ENCODE measurements at regions not wholly inside any gene's neighbourhood (a gene's known extent, or its start where the extent isn't known, plus 50 kb on each side); places are given as distances from the start of the nearest gene placed in this dataset.

DNA sequence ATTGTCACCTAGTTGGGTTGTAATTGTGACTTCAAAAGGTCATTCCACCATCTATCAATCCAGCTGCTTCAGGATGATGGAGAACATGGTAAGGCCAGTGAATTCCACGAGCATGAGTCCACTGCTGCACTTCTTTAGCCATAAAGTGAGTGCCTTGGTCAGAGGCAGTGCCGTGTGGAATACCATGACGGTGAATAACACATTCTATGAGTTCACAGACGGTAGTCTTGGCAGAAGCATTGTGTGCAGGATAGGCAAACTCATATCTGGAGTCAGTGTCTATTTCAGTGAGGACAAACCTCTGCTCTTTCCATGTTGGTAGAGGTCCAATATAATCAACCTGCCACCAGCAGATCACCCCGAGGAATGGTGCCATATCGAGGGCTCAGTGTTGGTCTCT is 650.9 kb downstream of the KCNJ2 start:
- no peak for DNase-seq

DNA sequence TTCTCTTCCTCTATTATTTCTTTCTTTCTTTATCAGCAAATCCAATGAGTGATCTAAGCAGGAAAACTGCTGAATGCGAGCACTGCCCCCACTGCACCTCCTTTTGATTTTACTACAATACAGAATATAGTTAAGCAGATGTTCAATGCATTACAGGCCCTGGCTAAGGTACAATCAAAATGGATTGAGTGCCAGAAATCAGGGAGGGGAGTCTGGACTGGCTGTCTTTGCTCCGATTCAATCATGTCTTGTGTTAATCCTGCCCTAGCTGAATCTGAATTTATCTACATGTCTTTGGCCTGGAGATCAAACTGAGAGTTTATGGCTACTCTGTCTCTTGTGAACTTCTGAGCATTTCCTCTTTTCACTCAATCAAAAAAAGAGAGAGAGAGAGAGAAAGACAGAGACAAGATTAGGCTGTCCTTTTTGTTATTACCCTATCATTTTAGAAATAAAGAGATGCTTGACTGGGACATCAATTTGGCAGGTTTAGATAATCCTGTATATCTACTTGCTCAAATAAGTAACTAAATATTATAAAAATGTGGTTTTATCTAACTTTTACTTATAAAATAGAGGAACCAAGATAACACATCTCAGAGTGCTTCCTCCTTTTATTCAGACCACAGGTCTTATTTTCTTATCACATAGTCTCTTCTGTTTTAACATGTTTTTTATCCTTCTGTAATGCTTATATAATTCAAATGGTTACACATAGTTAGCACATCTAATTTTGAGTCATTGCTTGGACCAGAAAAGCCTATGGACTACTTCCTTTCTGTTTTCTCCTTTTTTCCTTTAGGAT is 656.2 kb downstream of the KCNJ2 start:
- no peak for DNase-seq

DNA sequence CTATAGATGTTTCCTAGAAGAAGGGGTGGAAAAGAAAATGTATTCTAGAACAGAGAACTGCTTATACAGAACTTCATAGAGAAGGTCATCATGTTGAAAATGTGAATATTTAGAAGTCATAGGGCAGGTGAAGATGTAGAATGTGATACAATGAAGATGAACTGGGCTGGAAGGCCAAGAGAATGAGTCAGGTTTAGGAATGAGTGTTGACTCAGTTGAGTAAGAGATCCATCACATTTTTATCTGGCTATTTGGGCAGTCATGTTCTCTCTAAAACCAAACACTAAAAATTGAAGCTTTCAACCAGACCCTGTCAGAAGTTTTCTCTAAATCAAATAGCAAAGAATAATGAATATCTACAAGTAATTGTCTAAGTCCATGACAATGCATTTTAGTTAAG is 660.5 kb downstream of the KCNJ2 start:
- DNase-seq = no peak

DNA sequence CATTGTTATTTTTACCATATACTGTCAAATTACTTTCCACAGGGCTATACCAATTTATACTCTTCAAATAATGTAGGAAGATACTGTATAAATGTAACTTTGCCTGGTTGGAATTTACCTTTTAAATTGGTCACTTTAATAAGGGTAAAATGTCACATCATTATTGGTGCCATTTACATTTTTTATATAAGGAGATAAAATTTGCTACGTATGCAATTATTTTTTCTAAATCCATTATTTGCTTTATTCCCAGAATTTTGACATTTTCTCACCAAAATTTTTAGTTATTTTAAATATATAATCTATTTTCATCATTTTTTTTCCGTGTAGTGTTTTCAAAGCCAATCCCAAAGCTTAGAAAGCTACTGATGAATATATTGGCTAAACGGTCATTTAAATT is 664.7 kb downstream of the KCNJ2 start:
- no peak for DNase-seq

DNA sequence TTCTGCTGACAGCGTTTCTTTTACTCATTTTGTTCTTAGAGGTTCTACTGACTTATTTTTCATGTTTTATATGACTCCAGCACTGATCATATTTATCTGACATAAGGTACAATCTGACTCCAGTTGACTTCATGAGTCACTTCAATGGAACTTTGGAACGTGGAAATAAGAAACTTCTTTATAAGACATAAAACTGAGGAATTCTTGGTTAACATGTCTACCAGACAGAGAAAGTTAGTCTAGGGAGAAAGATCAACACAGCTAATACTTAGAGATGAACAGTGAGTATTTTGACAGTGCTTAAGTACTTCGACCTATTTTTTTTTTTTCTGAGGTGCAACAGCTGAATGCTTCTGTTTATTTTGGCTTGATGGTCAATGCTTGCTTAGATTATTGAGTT is 679.5 kb downstream of the KCNJ2 start:
- no peak for DNase-seq

DNA sequence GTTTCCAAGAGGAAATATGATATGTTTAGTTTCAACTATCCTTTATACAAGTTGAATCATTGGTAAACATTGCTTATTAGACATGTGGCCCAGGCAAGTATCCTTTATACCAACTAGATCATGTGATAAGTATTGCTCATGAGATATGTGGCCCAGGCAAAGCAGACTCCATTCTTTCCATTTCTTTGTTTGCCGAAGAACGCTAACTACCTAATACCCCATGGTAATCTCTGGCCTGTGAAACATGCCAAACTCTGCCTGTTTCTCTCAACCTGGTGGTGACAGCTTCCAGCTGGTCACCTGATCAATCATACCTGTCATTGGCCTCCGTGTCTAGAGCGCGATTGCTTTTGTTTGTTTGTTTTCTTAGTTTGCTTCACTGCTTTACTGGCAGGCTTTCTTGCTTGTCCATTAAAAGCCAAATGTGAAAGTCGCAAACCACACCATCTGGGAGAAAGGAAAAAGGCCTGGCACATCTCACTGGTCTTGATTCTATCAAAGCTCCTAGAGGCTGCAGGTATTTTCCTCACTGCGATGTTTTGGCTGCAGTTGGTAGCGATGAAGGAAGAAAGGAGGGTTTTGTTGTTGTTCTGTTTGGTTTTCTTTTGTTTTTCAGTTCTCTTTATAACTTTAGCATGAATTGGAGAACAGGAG is 686.2 kb downstream of the KCNJ2 start:
- DNase-seq = peak; percentile 17

DNA sequence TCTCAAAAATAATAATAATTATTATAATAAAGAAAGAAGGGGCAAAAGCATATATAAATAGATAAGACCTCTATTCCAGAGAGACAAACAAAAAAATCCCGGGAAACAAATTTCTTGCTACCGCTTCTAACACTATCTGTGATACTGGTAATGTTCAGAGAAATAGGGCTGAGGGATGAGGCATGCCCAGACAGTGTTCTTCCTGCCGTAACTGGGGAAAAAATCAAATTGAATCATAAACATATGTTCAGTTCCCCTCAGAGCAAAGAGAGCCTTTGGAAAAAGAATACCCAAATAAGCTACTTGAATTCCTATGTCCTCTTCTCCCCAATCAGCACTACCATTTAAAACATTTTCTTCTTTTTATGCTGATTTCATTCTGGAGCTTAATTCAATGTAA is 688.0 kb downstream of the KCNJ2 start:
- no peak for DNase-seq

DNA sequence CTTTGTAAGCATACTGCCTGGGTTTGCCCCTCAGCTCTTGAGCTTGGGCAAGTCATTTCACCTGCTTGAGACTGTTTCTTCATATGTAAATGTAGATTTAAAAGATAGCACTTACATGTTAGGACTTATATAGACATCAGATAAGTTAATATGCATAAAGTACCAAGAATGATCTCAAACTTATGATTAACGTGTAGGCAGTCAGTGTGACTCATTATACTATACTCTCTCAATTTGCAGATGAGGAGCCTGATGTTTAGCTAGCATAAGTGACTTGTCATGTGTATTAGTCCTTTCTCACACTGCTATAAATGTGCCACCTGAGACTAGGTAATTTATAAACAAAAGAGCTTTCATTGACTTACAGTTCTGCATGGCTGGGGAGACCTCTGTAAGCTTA is 690.5 kb downstream of the KCNJ2 start:
- no peak for DNase-seq

DNA sequence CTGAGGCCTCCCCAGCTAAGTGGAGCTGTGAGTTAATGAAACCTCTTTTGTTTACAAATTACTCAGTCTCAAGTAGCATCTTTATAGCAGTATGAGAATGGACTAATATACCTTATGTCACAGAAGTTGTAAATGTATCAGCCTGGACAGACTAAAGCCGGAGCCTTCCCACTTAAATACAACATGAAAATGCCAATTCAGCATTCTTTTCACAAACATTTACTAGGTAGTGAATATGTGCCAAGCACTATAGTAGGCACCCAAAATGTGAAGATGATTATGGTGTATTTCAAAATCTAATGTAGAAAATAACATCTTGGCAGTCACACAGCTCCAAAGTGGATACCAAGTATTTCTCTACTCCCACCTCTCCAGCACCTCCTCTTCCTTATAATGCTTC is 693.0 kb downstream of the KCNJ2 start:
- DNase-seq = no peak

DNA sequence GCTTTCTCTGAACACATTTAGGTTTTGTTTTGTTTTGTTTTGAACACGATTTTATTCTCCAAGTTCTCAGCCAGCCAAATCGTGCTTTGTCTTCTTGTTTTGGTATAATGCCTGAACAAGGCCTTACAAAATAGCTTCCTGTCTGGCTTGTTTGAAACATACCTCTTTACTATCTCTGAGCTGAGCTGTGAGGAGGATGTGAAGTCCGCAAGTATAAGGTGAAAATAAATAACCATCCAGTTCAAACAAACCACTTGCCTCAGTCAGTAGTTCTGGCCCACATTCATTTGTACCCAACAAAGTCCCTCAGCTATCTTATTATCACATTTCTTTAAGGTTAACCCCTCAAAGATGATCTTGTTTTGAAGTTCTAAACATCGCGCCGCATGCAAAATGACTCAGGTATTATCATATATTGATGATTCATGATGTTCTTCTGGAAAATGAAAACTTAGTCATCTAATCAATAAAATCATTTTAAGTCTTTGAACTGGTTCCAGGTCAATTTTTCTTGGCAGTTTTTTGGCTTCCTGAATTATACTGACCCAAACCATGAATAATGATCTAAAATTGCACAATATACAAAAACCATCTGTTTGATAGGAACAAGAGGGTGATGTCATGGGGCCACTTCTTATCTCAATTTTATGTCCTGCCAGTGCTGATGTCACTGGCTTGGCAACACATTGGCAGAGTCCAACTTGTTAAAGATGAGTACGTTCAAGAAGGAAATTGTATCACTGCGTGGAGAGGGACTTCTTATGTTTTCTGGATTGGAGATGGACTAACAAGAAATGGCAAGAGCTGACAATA is 694.3 kb downstream of the KCNJ2 start:
- DNase-seq = no peak

DNA sequence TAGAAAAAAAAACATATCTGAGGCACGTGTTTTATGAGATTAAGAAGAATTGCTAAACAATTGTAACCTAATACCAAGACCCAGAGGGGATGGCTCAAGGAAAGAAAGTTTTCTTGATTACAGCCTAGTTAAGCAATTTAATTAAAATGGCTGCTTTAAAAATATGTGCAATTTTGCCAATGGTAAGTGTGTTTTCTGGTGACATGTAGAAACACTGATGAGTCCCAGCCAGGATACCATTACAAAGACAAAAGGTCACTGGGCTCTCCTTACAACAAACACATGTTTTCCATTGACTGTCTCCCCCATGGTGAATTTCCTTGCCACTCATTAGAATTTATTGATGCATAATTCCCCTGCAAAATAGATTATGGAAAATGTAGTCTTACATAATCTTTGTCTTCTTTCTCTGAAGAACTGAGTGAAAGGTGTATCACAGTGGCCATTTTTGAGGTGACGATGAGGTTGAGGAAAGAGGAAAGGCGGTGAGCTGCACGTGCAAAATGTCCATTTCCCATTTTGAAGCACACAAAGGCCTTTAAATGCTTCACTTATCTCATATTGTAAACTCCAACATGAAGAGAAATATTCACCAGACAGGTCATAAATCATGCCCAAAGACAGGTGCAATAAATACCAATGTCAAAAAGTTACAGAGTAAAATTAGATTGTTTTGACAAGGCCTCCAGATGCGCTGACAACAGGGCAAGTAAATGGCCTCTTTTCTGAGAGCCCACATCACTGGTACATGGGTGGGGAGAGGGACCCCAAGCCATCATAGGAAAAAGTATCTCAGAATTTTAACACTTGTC is 696.9 kb downstream of the KCNJ2 start:
- no peak for DNase-seq

DNA sequence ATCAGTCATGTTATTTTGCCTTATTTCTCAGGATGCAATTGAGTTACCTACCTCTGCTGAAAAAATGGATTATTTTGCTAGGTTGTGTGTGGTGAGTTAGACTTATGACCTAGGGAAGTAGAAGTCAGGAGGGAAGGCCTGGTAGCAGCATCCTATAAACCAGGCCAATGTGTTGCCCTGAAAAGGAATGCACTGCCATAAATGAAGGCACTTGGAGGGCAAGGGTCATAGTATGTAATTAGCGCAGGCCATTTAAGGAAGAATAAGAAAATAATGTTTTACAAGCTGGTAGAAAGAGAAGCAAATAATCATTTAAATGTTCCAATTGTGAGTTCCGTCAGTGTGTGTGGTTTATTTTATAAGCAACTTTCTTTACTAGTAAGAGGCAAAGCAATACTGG is 698.8 kb downstream of the KCNJ2 start:
- no peak for DNase-seq

DNA sequence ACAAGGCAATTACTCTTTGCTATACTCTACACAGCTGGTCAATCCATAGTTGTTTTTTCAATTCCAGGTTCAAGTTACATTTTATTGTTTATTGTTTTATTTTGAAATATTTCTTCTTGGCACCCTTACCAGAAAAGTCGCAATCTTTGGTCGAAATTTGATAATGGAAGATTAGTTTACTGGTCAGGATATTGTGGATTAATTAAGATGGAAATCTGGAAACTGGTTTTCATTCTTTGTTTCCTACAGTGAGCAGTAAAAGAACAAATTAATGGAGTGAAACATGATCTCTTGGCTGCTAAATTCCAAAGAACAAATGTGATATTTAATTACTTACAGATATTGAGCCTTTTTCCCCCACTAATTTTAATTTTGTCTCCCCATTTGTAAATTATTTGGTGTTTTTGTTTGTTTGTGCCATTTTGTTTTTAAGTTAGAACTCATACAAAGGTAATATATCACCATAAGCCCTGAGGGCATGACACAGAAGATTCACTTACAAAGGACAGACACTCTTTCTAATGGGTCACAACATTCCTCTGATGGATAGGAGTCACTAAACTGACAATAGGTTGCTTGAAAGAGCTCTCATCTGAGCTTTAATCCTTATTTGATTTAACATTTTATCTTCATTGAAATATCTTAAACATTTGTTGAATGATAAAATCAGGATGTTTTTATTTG is 700.2 kb downstream of the KCNJ2 start:
- DNase-seq = no peak

DNA sequence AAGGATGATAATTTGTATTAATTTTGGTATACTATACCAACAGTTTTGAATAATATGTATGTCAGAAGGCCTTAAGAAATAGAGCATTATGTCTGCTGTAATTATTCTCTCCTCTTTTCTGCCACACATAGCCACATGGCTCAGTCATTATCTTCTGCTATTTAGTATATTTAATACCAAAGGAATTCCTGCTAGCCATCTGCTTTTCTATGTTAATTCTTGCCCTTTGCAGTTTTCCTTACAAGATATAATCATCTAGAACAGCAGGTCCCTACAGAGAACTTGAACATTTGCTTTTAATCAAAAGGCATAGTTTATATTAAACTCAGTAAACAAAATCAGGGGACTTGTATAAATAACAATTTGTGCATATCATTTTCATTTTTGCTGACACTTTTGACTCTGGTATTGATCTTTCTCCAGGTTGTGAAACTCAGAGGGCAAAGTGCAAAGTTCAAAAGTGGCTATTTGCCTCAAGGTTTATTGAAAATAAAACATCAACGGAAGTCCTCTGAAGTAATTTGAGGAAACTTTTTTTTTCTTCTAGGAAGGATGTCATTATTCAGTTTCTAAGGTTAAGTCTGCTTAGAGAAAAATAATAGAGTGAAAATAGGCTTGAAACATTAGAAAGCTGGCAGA is 702.0 kb downstream of the KCNJ2 start:
- no peak for DNase-seq

DNA sequence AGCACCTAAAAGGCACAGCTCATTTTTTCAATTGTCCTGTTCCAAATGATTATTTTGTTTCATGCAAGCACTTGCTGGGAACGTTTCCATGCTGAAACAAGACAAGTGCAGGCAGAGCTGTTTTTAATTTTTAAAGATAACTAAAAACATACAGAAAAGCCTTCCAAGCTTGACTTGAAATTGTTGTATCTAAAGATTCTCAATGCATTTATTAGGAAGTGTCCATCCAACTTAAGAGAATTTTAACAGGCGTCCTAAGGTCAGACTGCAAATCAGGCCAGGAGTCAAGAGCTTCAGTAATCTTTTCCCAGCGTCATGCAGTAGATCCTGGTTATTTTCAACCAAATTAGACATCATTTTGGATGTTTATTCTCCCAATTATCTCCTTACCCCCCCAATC is 702.8 kb downstream of the KCNJ2 start:
- DNase-seq = no peak

DNA sequence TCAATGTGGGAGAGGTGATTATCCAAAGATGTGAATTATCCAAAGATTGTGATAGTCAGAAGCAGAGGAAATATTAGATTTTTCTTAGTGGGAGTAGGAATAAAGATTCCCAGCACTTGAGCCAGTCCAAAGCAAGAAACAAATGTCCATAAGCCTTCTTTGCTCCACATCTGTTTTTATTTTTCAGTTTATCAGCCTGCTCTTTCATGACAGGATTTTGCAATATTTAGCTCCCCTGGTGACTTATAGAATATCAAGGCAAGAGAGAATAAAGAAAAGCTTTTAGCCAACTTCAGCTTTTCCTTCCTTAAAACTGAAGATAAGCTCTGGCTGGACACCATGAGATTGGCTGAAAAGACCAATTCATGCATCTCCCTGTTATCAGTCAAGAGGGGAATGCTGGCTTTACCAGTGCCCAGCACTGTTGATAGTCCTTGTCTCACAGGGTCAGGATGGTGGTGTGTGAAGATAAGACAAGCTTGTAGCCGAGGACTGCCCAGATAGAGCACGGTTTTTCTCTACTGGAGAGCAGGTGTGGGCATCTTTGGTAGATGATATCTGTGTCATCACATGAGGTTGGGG is 706.5 kb downstream of the KCNJ2 start:
- DNase-seq = no peak

DNA sequence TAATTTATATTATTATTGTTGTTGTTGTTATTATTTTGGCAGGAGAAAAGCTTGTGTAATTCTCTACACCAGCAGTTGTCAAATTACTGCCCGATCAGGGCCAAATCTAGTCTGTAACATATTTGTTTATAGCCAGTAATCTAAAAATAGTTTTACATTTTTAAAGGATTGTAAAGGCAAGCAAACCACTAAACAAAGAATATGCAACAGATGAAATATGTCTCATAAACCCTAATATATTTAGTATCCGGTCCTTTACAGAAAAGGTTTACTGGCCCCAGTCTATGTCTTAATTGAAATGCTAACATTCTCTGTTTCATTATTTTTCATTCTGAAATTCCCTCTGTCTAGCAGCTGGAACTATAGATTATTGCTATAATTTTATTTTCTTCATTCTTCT is 709.5 kb downstream of the KCNJ2 start:
- DNase-seq = no peak

DNA sequence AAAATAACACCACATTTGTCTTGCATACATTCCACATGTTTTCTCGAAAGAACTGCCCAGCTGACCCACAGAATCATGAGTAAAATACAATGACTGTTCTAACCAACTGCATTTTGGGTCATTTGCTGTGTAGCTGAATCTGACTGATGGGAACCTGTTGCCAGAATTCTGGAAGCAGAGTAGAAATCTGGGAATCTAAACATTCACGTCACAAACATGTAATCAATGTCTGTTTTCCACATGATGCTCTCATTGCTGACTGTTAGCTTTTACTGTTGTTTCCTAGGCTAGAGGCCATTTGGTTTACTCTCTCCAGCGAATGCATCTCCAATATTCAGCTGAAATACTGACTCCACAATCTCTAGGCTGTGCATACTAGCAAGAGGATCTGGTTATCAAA is 710.1 kb downstream of the KCNJ2 start:
- no peak for DNase-seq

DNA sequence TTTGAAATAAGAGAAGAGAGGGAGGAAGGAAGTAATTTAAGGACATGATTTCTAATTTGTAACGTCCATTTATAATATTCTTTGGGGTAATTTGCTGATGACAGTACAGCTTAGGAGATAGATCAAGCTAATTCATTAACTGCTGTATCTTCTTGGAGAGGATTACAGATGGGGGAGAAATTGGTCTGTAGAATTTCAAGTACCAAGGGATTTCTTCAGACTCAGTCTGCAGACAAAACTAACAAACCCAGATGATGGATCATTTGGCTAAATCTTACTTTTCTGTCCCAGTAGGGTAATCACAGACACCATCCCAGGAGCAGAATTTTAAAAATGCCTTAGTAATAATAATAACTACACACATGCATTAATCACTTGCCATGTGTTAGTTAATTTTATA is 711.8 kb downstream of the KCNJ2 start:
- no peak for DNase-seq

DNA sequence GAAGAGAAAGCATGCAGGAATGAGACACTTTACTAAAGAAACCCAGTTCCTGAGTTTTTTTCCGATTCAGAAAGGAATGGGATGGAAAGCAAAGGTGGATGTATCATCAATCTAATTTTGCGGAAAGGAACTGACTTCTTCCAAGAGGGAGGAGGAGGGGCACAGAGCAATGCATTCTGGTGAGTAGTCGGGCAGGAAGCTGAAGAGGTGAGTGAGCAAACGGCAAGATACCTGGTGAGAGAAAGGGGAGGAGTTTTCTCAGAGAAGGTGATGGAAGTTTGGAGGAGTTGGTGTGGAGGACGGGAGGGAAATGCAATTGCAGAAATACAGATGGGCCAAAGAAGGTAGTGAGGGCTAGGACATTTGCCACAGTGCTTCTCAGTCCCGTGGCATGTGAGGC is 713.2 kb downstream of the KCNJ2 start:
- no peak for DNase-seq

DNA sequence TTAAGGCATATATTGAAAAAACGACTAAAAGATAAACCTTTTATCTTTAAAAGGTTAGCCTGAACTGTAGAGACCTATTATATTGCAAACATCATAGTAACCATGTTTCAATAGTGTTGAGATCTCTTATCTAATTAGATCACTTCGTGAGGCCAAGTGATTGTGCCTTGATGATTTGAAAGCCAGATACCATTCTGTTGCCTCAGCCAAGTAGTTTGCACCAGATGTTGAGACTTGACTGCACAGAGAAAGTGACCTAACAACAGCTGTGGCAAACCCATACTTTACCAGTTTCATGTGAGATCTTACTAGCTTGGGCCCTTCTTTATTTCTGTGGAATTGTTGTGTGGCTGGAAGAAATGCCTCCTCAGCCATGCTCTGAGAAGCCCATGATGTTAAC is 717.3 kb downstream of the KCNJ2 start:
- DNase-seq = no peak

DNA sequence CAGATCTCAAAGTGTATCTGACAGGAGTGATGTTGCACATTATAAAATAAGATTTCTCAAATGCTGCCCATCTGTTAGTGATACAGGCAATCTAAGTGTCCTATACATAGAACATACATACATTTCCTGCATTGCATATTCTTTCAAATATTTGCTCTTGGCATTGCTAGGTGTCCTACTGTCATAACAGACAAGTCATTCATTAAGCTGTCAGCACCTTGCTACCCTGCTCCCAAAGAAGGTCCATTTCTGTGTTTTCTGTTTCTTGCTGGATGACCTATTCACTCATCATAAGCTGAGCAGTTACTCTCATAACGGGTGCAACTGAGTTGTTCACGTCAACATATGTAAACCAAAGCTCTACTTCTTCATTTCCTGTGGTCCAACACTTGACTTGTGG is 719.0 kb downstream of the KCNJ2 start:
- DNase-seq = no peak
